H1 (cell line): ENCODE measurements at regions not wholly inside any gene's neighbourhood (a gene's known extent, or its start where the extent isn't known, plus 50 kb on each side); places are given as distances from the start of the nearest gene placed in this dataset.

ENCODE experiments used
- EP300 ChIP-seq, 2 experiments: IDR thresholded peaks; 1 replicate in 1 of 2; 2 replicates in 1 of 2; pipeline ENCODE4 v1.6.1; 2011 to 2012; ENCODE audit warnings: low read depth in 2 of 2, low read length in 2 of 2, mild to moderate bottlenecking in 2 of 2, borderline replicate concordance in 1 of 2, inconsistent platforms in 1 of 2, moderate library complexity in 1 of 2

DNA sequence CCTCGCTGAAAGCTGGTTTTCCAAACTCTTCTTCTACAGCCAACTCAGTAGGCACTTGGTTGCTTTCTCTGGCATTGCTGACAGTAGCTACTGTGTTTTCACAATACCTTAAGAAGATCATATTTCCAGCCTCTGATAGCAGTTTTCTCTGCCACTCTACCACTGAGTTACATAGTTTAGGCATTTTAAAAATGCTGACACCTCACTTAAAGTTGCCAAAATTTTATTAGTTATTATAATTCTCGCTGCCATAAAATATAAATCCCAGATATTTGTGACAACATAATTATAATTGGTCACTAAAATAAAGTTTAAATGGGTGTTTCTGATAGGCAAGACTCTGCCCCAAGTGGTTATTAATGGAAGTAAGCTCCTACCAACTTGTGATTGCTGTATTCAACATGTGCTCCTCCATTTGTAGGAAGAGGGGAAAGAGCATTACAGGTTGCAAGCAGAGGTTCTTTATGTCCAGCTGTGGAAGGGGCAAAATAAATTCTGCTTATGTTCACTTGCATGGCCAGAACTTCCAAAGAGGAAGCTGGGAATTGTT, 1202.8 kb downstream of the CNTNAP5 start (continued):
- TF ChIP-seq EP300 (IDR thresholded peaks at IDR 0.05; ENCODE audit: borderline replicate concordance in 1 of 2, low read depth in 2 of 2, low read length in 2 of 2), result no peak
